ENCODE measurements at regions not wholly inside any gene's neighbourhood (a gene's known extent, or its start where the extent isn't known, plus 50 kb on each side); places are given as distances from the start of the nearest gene placed in this dataset.

- no peak for TF ChIP-seq ZNF839 (CRISPR knock-in tag; IDR thresholded peaks at IDR 0.05; ENCODE audit: borderline replicate concordance)
- TF ChIP-seq HDAC6 (IDR thresholded peaks at IDR 0.05; ENCODE audit: low read depth, low read length): no peak
- TF ChIP-seq SPEN (CRISPR knock-in tag; IDR thresholded peaks at IDR 0.05; ENCODE audit: low read depth): no peak
- no peak for TF ChIP-seq CAMTA2 (CRISPR knock-in tag; IDR thresholded peaks at IDR 0.05; ENCODE audit: borderline replicate concordance)
- TF ChIP-seq, protein P1, sequence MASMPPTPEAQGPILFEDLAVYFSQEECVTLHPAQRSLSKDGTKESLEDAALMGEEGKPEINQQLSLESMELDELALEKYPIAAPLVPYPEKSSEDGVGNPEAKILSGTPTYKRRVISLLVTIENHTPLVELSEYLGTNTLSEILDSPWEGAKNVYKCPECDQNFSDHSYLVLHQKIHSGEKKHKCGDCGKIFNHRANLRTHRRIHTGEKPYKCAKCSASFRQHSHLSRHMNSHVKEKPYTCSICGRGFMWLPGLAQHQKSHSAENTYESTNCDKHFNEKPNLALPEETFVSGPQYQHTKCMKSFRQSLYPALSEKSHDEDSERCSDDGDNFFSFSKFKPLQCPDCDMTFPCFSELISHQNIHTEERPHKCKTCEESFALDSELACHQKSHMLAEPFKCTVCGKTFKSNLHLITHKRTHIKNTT (CRISPR knock-in tag; IDR thresholded peaks at IDR 0.05): no peak
- no peak for TF ChIP-seq HOXA5 (CRISPR knock-in tag; IDR thresholded peaks at IDR 0.05)
- TF ChIP-seq KLF6 (CRISPR knock-in tag; IDR thresholded peaks at IDR 0.05): no peak
- TF ChIP-seq CREM (IDR thresholded peaks at IDR 0.05): no peak
- TF ChIP-seq CREM (CRISPR knock-in tag; IDR thresholded peaks at IDR 0.05): no peak
- TF ChIP-seq NR2F6 (IDR thresholded peaks at IDR 0.05): 0 out of 2 replicates have a peak, but pooled peaks have one; percentile 15
- TF ChIP-seq NR2F6 (CRISPR knock-in tag; IDR thresholded peaks at IDR 0.05): no peak
- TF ChIP-seq ZNF816 (CRISPR knock-in tag; IDR thresholded peaks at IDR 0.05; ENCODE audit: borderline replicate concordance): no peak
- TF ChIP-seq ATF7-NPFF (CRISPR knock-in tag; IDR thresholded peaks at IDR 0.05; ENCODE audit: low read depth): no peak
- no peak for TF ChIP-seq FOXP1 (IDR thresholded peaks at IDR 0.05)
- 0 out of 2 replicates have a peak, but pooled peaks have one; percentile 5 for TF ChIP-seq FOXP1 (CRISPR knock-in tag; IDR thresholded peaks at IDR 0.05)
- TF ChIP-seq, protein P2, sequence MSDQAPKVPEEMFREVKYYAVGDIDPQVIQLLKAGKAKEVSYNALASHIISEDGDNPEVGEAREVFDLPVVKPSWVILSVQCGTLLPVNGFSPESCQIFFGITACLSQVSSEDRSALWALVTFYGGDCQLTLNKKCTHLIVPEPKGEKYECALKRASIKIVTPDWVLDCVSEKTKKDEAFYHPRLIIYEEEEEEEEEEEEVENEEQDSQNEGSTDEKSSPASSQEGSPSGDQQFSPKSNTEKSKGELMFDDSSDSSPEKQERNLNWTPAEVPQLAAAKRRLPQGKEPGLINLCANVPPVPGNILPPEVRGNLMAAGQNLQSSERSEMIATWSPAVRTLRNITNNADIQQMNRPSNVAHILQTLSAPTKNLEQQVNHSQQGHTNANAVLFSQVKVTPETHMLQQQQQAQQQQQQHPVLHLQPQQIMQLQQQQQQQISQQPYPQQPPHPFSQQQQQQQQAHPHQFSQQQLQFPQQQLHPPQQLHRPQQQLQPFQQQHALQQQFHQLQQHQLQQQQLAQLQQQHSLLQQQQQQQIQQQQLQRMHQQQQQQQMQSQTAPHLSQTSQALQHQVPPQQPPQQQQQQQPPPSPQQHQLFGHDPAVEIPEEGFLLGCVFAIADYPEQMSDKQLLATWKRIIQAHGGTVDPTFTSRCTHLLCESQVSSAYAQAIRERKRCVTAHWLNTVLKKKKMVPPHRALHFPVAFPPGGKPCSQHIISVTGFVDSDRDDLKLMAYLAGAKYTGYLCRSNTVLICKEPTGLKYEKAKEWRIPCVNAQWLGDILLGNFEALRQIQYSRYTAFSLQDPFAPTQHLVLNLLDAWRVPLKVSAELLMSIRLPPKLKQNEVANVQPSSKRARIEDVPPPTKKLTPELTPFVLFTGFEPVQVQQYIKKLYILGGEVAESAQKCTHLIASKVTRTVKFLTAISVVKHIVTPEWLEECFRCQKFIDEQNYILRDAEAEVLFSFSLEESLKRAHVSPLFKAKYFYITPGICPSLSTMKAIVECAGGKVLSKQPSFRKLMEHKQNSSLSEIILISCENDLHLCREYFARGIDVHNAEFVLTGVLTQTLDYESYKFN (CRISPR knock-in tag; conservative IDR thresholded peaks at IDR 0.05): 0 out of 2 replicates have a peak, but pooled peaks have one; percentile 23
Observed at GRCh38 chr9:115373710-115374045, 255.7 kb upstream of the TNC start (continued).
